H1 (cell line): ENCODE measurements at regions not wholly inside any gene's neighbourhood (a gene's known extent, or its start where the extent isn't known, plus 50 kb on each side); places are given as distances from the start of the nearest gene placed in this dataset.

Source experiments
- CTCF ChIA-PET: fragments of 300-600 bp; sonication (Branson Sonifier 250); formaldehyde crosslinking; loops from one replicate; lab custom pipeline; 2021; ENCODE audit not compliant: partially characterized antibody; lab: Charles Lee
- POLR2A ChIA-PET: fragments of 300-600 bp; sonication (Branson Sonifier 250); formaldehyde crosslinking; loops from one replicate; lab custom pipeline; 2021; ENCODE audit warnings: inconsistent platforms; ENCODE audit not compliant: partially characterized antibody; lab: Charles Lee
- DNase-seq, 2 experiments: peaks; one replicate each; pipeline versions ENCODE4 v3.0.0 to v3.0.0-alpha.2; 2010 to 2022; ENCODE audit warnings: low spot score in 2 of 2, low read depth in 1 of 2, mixed read lengths in 1 of 2
- FAIRE-seq: peaks from 2 replicates; lab custom pipeline; 2011; peaks lifted over from hg19 to GRCh38; lab: Jason Lieb, UNC
- H2AFZ ChIP-seq: 2 replicates; pipeline ENCODE4 v1.8.1; 2012; ENCODE audit warnings: low read length, inconsistent platforms
- H2AK5ac ChIP-seq: 2 replicates; pipeline ENCODE4 v1.6.1; 2013; ENCODE audit warnings: low read depth, low read length
- H2BK120ac ChIP-seq: replicated peaks from 2 replicates; pipeline ENCODE3; 2013; ENCODE audit warnings: low read depth, low read length, inconsistent platforms
- H2BK12ac ChIP-seq: 2 replicates; pipeline ENCODE4 v1.6.1; 2013; ENCODE audit warnings: low read depth, low read length
- H2BK15ac ChIP-seq: 2 replicates; pipeline ENCODE4 v1.6.1; 2013; ENCODE audit warnings: low read length
- H2BK20ac ChIP-seq: 2 replicates; pipeline ENCODE4 v1.6.1; 2013; ENCODE audit warnings: low read length
- H2BK5ac ChIP-seq: 2 replicates; pipeline ENCODE4 v1.6.1; 2013; ENCODE audit warnings: low read depth, low read length
- H3K14ac ChIP-seq: 2 replicates; pipeline ENCODE4 v1.6.1; 2013; ENCODE audit warnings: inconsistent platforms; ENCODE audit not compliant: insufficient read length
- H3K18ac ChIP-seq: 2 replicates; pipeline ENCODE4 v1.6.1; 2013; ENCODE audit warnings: low read length; ENCODE audit errors: extremely low read depth
- H3K23ac ChIP-seq: 2 replicates; pipeline ENCODE4 v1.6.1; 2013; ENCODE audit warnings: inconsistent platforms; ENCODE audit not compliant: insufficient read length
- H3K23me2 ChIP-seq: 2 replicates; pipeline ENCODE4 v1.6.1; 2013; ENCODE audit warnings: low read depth, low read length
- H3K27ac ChIP-seq: 2 replicates; pipeline ENCODE4 v1.6.1; 2011; ENCODE audit warnings: low read depth, low read length, inconsistent platforms
- H3K27me3 ChIP-seq, 4 experiments: replicated peaks in 1 of 4; 1 replicate in 1 of 4; 2 replicates in 3 of 4; pipeline versions ENCODE4 v1.6.1 to v1.8.1; 2011 to 2013; ENCODE audit warnings: low read length in 3 of 4, mild to moderate bottlenecking in 3 of 4, inconsistent platforms in 2 of 4, mixed read lengths in 2 of 4, moderate library complexity in 1 of 4; ENCODE audit not compliant: control insufficient read depth in 3 of 4, insufficient read depth in 3 of 4; ENCODE audit errors: extremely low read depth in 1 of 4
- H3K36me3 ChIP-seq, 4 experiments: 2 replicates each; pipeline versions ENCODE4 v1.6.1 to v1.8.1; 2011 to 2013; ENCODE audit warnings: mild to moderate bottlenecking in 4 of 4, low read length in 3 of 4, moderate library complexity in 2 of 4, control low read depth in 1 of 4, inconsistent platforms in 1 of 4; ENCODE audit not compliant: insufficient read depth in 4 of 4, control insufficient read depth in 2 of 4
- H3K4ac ChIP-seq: replicated peaks from 2 replicates; pipeline ENCODE3; 2013; ENCODE audit warnings: low read length, low read depth, mixed read lengths, inconsistent platforms; ENCODE audit not compliant: insufficient read length
- H3K4me1 ChIP-seq, 4 experiments: replicated peaks in 1 of 4; 1 replicate in 1 of 4; 2 replicates in 3 of 4; pipeline versions ENCODE4 v1.6.1 to v1.8.1; 2011 to 2013; ENCODE audit warnings: low read length in 3 of 4, inconsistent platforms in 2 of 4, mixed read lengths in 1 of 4; ENCODE audit not compliant: insufficient read depth in 4 of 4, control insufficient read depth in 3 of 4
- H3K4me2 ChIP-seq, 2 experiments: 2 replicates each; pipeline versions ENCODE4 v1.6.1 to v1.8.1; 2011 to 2013; ENCODE audit warnings: low read depth in 2 of 2, low read length in 2 of 2, control low read depth in 1 of 2, inconsistent platforms in 1 of 2, mild to moderate bottlenecking in 1 of 2; ENCODE audit not compliant: insufficient read depth in 1 of 2
- H3K4me3 ChIP-seq, 4 experiments: fragments of 200-600, 300-600 bp in 1 of 4; sonication (generic), shearing (Covaris generic), sonication (Bioruptor Twin) in 1 of 4; 2 replicates each; pipeline versions ENCODE4 v1.5.1 to v1.8.1; 2011 to 2016; ENCODE audit warnings: low read length in 4 of 4, low read depth in 3 of 4, control low read depth in 2 of 4, inconsistent platforms in 2 of 4, mild to moderate bottlenecking in 2 of 4, mixed read lengths in 1 of 4, moderate library complexity in 1 of 4; ENCODE audit not compliant: insufficient read depth in 2 of 4; ENCODE audit errors: extremely low read depth in 1 of 4
- H3K56ac ChIP-seq: replicated peaks from 2 replicates; pipeline ENCODE3; 2013; ENCODE audit warnings: low read depth, mild to moderate bottlenecking, mixed read lengths, low read length, inconsistent platforms; ENCODE audit not compliant: insufficient read length
- H3K79me1 ChIP-seq: 2 replicates; pipeline ENCODE4 v1.6.1; 2013; ENCODE audit warnings: low read depth, low read length, control low read depth
- H3K79me2 ChIP-seq, 2 experiments: 2 replicates each; pipeline versions ENCODE4 v1.6.1 to v1.8.1; 2012 to 2013; ENCODE audit warnings: low read length in 2 of 2, mild to moderate bottlenecking in 2 of 2, inconsistent platforms in 1 of 2; ENCODE audit not compliant: insufficient read depth in 2 of 2, control insufficient read depth in 1 of 2
- H3K9ac ChIP-seq, 4 experiments: replicated peaks in 1 of 4; 1 replicate in 1 of 4; 2 replicates in 3 of 4; pipeline versions ENCODE4 v1.6.1 to v1.8.1; 2011 to 2013; ENCODE audit warnings: low read depth in 3 of 4, low read length in 3 of 4, control low read depth in 2 of 4, mild to moderate bottlenecking in 2 of 4, moderate library complexity in 2 of 4, inconsistent platforms in 1 of 4; ENCODE audit errors: extremely low read depth in 1 of 4
- H3K9me3 ChIP-seq, 2 experiments: 2 replicates each; pipeline versions ENCODE4 v1.6.1 to v1.8.1; 2012 to 2013; ENCODE audit warnings: mild to moderate bottlenecking in 2 of 2, moderate library complexity in 2 of 2, control low read depth in 1 of 2, inconsistent platforms in 1 of 2, low read depth in 1 of 2, low read length in 1 of 2, mixed read lengths in 1 of 2; ENCODE audit not compliant: insufficient read depth in 2 of 2
- H4K20me1 ChIP-seq, 2 experiments: replicated peaks in 1 of 2; 2 replicates each; pipeline versions ENCODE3 to v1.8.1; 2011 to 2013; ENCODE audit warnings: inconsistent platforms in 2 of 2, low read length in 2 of 2, mild to moderate bottlenecking in 1 of 2; ENCODE audit not compliant: insufficient read depth in 2 of 2, control insufficient read depth in 1 of 2
- H4K5ac ChIP-seq: 2 replicates; pipeline ENCODE4 v1.6.1; 2013; ENCODE audit warnings: low read length, low read depth, mixed read lengths, inconsistent platforms; ENCODE audit not compliant: insufficient read length
- H4K8ac ChIP-seq: 2 replicates; pipeline ENCODE4 v1.8.0; 2013; ENCODE audit warnings: mild to moderate bottlenecking, moderate library complexity, low read length, inconsistent platforms; ENCODE audit not compliant: insufficient read depth; ENCODE audit errors: extremely low read depth
- H4K91ac ChIP-seq: replicated peaks from 2 replicates; pipeline ENCODE3; 2013; ENCODE audit warnings: low read length, mixed read lengths, inconsistent platforms; ENCODE audit not compliant: insufficient read length
- ATF2 ChIP-seq: IDR thresholded peaks from 2 replicates; pipeline ENCODE4 v1.6.1; 2012; ENCODE audit warnings: low read length, inconsistent platforms
- HDAC6 ChIP-seq: IDR thresholded peaks from one replicate; pipeline ENCODE4 v1.7.1; 2012; ENCODE audit warnings: low read depth, mild to moderate bottlenecking, inconsistent platforms, low read length, moderate library complexity
- KDM1A ChIP-seq: fragments of 200-600, 300-600 bp; sonication (generic); IDR thresholded peaks from 2 replicates; pipeline ENCODE4 v1.7.1; 2016; ENCODE audit warnings: mild to moderate bottlenecking, low read length, borderline replicate concordance
- KDM4A ChIP-seq: IDR thresholded peaks from one replicate; pipeline ENCODE4 v1.7.1; 2012; ENCODE audit warnings: low read depth, mild to moderate bottlenecking, moderate library complexity, low read length, inconsistent platforms; ENCODE audit not compliant: severe bottlenecking
- NANOG ChIP-seq: IDR thresholded peaks from 2 replicates; pipeline ENCODE4 v1.6.1; 2011; ENCODE audit warnings: low read length, low read depth, mild to moderate bottlenecking, inconsistent platforms; ENCODE audit not compliant: insufficient read depth, poor library complexity, severe bottlenecking
- NRF1 ChIP-seq: IDR thresholded peaks from 2 replicates; pipeline ENCODE4 v1.6.1; 2011; ENCODE audit warnings: mild to moderate bottlenecking, low read depth, low read length, improper control_type of control experiment
- POLR2A ChIP-seq, 2 experiments: IDR thresholded peaks; 1 replicate in 1 of 2; 2 replicates in 1 of 2; pipeline ENCODE4 v1.6.1; 2011; ENCODE audit warnings: low read depth in 2 of 2, low read length in 2 of 2, mild to moderate bottlenecking in 2 of 2; ENCODE audit errors: control extremely low read depth in 1 of 2
- RFX5 ChIP-seq: IDR thresholded peaks from 2 replicates; pipeline ENCODE4 v1.6.1; 2011; ENCODE audit warnings: low read depth, low read length, improper control_type of control experiment, borderline replicate concordance
- SUZ12 ChIP-seq: fragments of 200-600 bp; sonication (generic); IDR thresholded peaks from 2 replicates; pipeline ENCODE4 v1.6.1; 2012; ENCODE audit warnings: mild to moderate bottlenecking, inconsistent platforms, low read length, moderate library complexity, mixed read lengths
- TCF12 ChIP-seq: IDR thresholded peaks from 2 replicates; pipeline ENCODE4 v1.6.1; 2011; ENCODE audit warnings: low read depth, mild to moderate bottlenecking, low read length
- WGBS, 2 experiments: shearing (Covaris generic) in 1 of 2; methylation state at CpG; one replicate each; pipeline versions ENCODE4 v1.1.6 to v1.1.7; 2013 to 2015; ENCODE audit warnings: low lambda C conversion rate in 2 of 2, mixed read lengths in 2 of 2, inconsistent platforms in 1 of 2, low coverage in 1 of 2, missing lambda C conversion rate in 1 of 2; ENCODE audit not compliant: insufficient replicate concordance in 2 of 2, insufficient coverage in 1 of 2, insufficient read length in 1 of 2; ENCODE audit errors: extremely low coverage in 1 of 2, missing lambda C conversion rate in 1 of 2; 5-methylcytosine and 5-hydroxymethylcytosine counted together

GRCh38 chr6:51139950-51140385 lies 321.3 kb downstream of the TFAP2B start:
- no peak overlapping the region for H3K23ac ChIP-seq
- H4K8ac ChIP-seq: no peak overlapping the region
- no peak overlapping the region for H2BK120ac ChIP-seq
- H4K5ac ChIP-seq: no peak overlapping the region
- no peak overlapping the region for H3K4me2 ChIP-seq
- no peak overlapping the region for H3K9ac ChIP-seq
- H3K56ac ChIP-seq: no peak overlapping the region
- CTCF ChIA-PET: no interaction called here
- no peak overlapping the region for H2BK5ac ChIP-seq
- H3K79me1 ChIP-seq: no peaks in the 10 kb centered on the region
- no peak overlapping the region for H2AK5ac ChIP-seq
- FAIRE-seq: no peak
- no peak for TF ChIP-seq KDM1A
- no peak for TF ChIP-seq HDAC6
- TF ChIP-seq NRF1: no peak
- no peak for TF ChIP-seq KDM4A
- no peak for TF ChIP-seq SUZ12
- TF ChIP-seq RFX5: no peak
- TF ChIP-seq NANOG: no peak
- no peak for TF ChIP-seq TCF12
- no peak for TF ChIP-seq POLR2A (IDR thresholded peaks at IDR 0.05; ENCODE audit: control extremely low read depth in 1 of 2, low read depth in 2 of 2, low read length in 2 of 2)
- TF ChIP-seq ATF2: no peak
- TF ChIP-seq, all 59 proteins: peak for 0
- no peaks in the 10 kb centered on the region for H3K23me2 ChIP-seq
- no peak overlapping the region for H3K4ac ChIP-seq
- H3K36me3 ChIP-seq: no peaks in the 10 kb centered on the region
- no peak overlapping the region for H3K14ac ChIP-seq
- H3K27ac ChIP-seq: no peak overlapping the region
- no peaks in the 10 kb centered on the region for H3K79me2 ChIP-seq
- 94% methylated on average over 3 of the region's 3 CpGs; no CpG with 5 or more reads in 1 of the 2 experiments for WGBS, 2 experiments
- H3K18ac ChIP-seq: no peak overlapping the region
- POLR2A ChIA-PET: no interaction called here
- H2BK20ac ChIP-seq: no peak overlapping the region
- H3K27me3 ChIP-seq: no peaks in the 10 kb centered on the region
- H2AFZ ChIP-seq: no peak overlapping the region
- H3K4me1 ChIP-seq: no peaks in the 10 kb centered on the region
- H4K91ac ChIP-seq: no peak overlapping the region
- H2BK15ac ChIP-seq: no peak overlapping the region
- no peaks in the 10 kb centered on the region; a peak in 1 of 4 replicates for H3K9me3 ChIP-seq
- no peak overlapping the region for H2BK12ac ChIP-seq
- H3K4me3 ChIP-seq: no peak overlapping the region
- no peaks in the 10 kb centered on the region for H4K20me1 ChIP-seq
- no peak for DNase-seq
